ENCODE measurements at regions not wholly inside any gene's neighbourhood (a gene's known extent, or its start where the extent isn't known, plus 50 kb on each side); places are given as distances from the start of the nearest gene placed in this dataset.

DNA sequence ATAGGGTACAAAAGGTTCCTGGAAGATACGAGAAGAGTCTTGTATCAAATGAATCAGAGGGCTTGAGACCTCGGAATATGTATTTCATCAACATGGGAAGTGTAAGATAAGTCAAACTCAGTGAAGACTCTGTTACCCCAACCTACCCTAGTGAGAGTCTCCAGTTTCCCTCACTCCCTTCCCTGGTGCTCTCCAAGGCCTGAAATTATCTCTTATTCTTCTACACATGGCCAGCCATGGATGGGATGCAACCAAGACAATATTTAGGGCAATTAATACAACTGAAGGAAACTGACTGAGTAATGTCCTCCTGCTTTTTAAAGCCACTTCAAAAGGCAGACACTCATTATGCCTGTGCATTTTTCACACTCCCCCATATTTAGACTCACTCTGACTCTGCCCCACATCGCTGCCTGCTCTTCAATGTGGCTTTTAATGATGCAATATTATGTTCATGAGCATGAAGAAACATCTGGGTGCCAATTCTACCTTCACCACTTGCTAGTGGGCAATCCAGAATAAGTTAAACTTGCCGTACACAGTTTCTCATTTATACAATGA, 137.1 kb upstream of the THBS1 start:
- TF ChIP-seq, protein P1, sequence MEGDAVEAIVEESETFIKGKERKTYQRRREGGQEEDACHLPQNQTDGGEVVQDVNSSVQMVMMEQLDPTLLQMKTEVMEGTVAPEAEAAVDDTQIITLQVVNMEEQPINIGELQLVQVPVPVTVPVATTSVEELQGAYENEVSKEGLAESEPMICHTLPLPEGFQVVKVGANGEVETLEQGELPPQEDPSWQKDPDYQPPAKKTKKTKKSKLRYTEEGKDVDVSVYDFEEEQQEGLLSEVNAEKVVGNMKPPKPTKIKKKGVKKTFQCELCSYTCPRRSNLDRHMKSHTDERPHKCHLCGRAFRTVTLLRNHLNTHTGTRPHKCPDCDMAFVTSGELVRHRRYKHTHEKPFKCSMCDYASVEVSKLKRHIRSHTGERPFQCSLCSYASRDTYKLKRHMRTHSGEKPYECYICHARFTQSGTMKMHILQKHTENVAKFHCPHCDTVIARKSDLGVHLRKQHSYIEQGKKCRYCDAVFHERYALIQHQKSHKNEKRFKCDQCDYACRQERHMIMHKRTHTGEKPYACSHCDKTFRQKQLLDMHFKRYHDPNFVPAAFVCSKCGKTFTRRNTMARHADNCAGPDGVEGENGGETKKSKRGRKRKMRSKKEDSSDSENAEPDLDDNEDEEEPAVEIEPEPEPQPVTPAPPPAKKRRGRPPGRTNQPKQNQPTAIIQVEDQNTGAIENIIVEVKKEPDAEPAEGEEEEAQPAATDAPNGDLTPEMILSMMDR (IDR thresholded peaks at IDR 0.05): no peak
- TF ChIP-seq RCOR1 (IDR thresholded peaks at IDR 0.05; ENCODE audit: low read depth, low read length) (no peak), RAD21 (conservative IDR thresholded peaks at IDR 0.05 in 1 of 2, IDR thresholded peaks at IDR 0.05 in 1 of 2) (no peak), RFX5 (IDR thresholded peaks at IDR 0.05) (no peak), MAFK (IDR thresholded peaks at IDR 0.05; ENCODE audit: partially characterized antibody) (no peak), POLR2A (IDR thresholded peaks at IDR 0.05; ENCODE audit: low read length) (no peak), PHF8 (IDR thresholded peaks at IDR 0.05; ENCODE audit: borderline replicate concordance, low read depth) (no peak), SREBF2 (IDR thresholded peaks at IDR 0.05) (no peak), CEBPB (IDR thresholded peaks at IDR 0.05) (no peak), EP300 (IDR thresholded peaks at IDR 0.05) (no peak), ZFP36 (IDR thresholded peaks at IDR 0.05; ENCODE audit: borderline replicate concordance, partially characterized antibody) (no peak), MAZ (IDR thresholded peaks at IDR 0.05; ENCODE audit: borderline replicate concordance, low read depth, low read length) (no peak), NPAS2 (CRISPR knock-in tag; IDR thresholded peaks at IDR 0.05; ENCODE audit: borderline replicate concordance) (no peak)

Data from A549 (cell line).